Gastrocnemius medialis (tissue), 4 donors: ENCODE measurements at regions not wholly inside any gene's neighbourhood (a gene's known extent, or its start where the extent isn't known, plus 50 kb on each side); places are given as distances from the start of the nearest gene placed in this dataset.

Source experiments
- POLR2A ChIP-seq, 2 donors: fragments of 450-650 bp; IDR thresholded peaks; one replicate each; pipeline ENCODE4 v1.6.1; 2017; ENCODE audit warnings: antibody characterized with exemption in 2 of 2, mild to moderate bottlenecking in 2 of 2, moderate library complexity in 2 of 2
- TF ChIP-seq, protein P1 (sequence below), 5 experiments: fragments of 450-650 bp in 3 of 5; fragments of 200-600 bp in 2 of 5; sonication (generic) in 2 of 5; IDR thresholded peaks in 4 of 5; conservative IDR thresholded peaks in 1 of 5; 1 replicate in 4 of 5; 2 replicates in 1 of 5; pipeline ENCODE4 v1.5.1; 2016 to 2019; ENCODE audit warnings: antibody characterized with exemption in 5 of 5, mild to moderate bottlenecking in 3 of 5, moderate library complexity in 3 of 5

DNA sequence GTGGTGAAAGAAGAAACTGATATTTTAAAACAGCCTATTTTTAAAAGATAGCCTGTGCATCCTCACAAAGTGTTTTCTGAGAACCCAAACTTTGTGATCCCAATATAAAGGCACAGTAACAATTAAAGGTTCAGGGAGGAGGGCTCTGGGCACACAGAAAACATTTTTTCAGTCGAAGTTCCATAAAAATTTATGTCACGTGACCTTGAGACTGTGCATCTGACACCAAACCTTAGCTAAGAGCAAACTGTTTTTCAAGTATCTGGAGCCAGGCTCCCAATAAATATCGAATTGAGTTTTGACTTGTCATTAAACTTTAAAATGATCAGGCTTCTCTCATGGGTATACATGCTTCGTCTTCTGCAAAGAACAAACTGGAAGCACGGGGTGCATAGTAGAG, 177.9 kb downstream of the BEND2 start:
- TF ChIP-seq, protein P1, sequence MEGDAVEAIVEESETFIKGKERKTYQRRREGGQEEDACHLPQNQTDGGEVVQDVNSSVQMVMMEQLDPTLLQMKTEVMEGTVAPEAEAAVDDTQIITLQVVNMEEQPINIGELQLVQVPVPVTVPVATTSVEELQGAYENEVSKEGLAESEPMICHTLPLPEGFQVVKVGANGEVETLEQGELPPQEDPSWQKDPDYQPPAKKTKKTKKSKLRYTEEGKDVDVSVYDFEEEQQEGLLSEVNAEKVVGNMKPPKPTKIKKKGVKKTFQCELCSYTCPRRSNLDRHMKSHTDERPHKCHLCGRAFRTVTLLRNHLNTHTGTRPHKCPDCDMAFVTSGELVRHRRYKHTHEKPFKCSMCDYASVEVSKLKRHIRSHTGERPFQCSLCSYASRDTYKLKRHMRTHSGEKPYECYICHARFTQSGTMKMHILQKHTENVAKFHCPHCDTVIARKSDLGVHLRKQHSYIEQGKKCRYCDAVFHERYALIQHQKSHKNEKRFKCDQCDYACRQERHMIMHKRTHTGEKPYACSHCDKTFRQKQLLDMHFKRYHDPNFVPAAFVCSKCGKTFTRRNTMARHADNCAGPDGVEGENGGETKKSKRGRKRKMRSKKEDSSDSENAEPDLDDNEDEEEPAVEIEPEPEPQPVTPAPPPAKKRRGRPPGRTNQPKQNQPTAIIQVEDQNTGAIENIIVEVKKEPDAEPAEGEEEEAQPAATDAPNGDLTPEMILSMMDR (IDR thresholded peaks at IDR 0.05 in 4 of 5, conservative IDR thresholded peaks at IDR 0.05 in 1 of 5) = no peak
- no peak for TF ChIP-seq POLR2A (IDR thresholded peaks at IDR 0.05)
